BE2C (cell line): ENCODE measurements at regions not wholly inside any gene's neighbourhood (a gene's known extent, or its start where the extent isn't known, plus 50 kb on each side); places are given as distances from the start of the nearest gene placed in this dataset.

ENCODE experiments used
- DNase-seq: peaks from one replicate; pipeline ENCODE4 v3.0.0-alpha.2; 2020
- H3K27me3 ChIP-seq: fragments of 250-450 bp; sonication (Bioruptor Pico); 2 replicates; pipeline ENCODE4 v1.5.1; 2020; ENCODE audit warnings: mild to moderate bottlenecking
- H3K36me3 ChIP-seq: fragments of 250-450 bp; sonication (Bioruptor Pico); 2 replicates; pipeline ENCODE4 v1.5.1; 2020; ENCODE audit warnings: mild to moderate bottlenecking
- H3K4me1 ChIP-seq: fragments of 250-450 bp; sonication (Bioruptor Pico); 2 replicates; pipeline ENCODE4 v1.5.1; 2020
- H3K4me3 ChIP-seq: 2 replicates; pipeline ENCODE4 v1.5.1; 2011; ENCODE audit warnings: low read depth, low read length
- H3K9me3 ChIP-seq: fragments of 250-450 bp; sonication (Bioruptor Pico); 2 replicates; pipeline ENCODE4 v1.5.1; 2020
- CTCF ChIP-seq: IDR thresholded peaks from 2 replicates; pipeline ENCODE4 v1.5.1; 2012; ENCODE audit warnings: mild to moderate bottlenecking, low read depth, low read length

GRCh38 chr4:60432911-60433310, 767.2 kb upstream of the ADGRL3 start:
- DNase-seq = no peak
- TF ChIP-seq CTCF = no peak

GRCh38 chr4:60443068-60443467, 757.1 kb upstream of the ADGRL3 start:
- Histone ChIP-seq H3K36me3 (no peaks in the 10 kb centered on the region), H3K4me3 (no peak overlapping the region), H3K4me1 (no peaks in the 10 kb centered on the region), H3K9me3 (no peaks in the 10 kb centered on the region), H3K27me3 (no peaks in the 10 kb centered on the region)
- no peak for TF ChIP-seq CTCF
- DNase-seq = no peak

More at GRCh38 chr4:60432911-60433310, 767.2 kb upstream of the ADGRL3 start:
- Histone ChIP-seq H3K36me3 (no peaks in the 10 kb centered on the region), H3K4me3 (no peak overlapping the region), H3K4me1 (no peaks in the 10 kb centered on the region), H3K27me3 (no peaks in the 10 kb centered on the region), H3K9me3 (no peaks in the 10 kb centered on the region)

- H3K36me3 ChIP-seq = no peaks in the 10 kb centered on the region
- no peak for DNase-seq
- no peaks in the 10 kb centered on the region for H3K4me1 ChIP-seq
- no peaks in the 10 kb centered on the region for H3K27me3 ChIP-seq
- H3K9me3 ChIP-seq = no peaks in the 10 kb centered on the region
- no peak overlapping the region for H3K4me3 ChIP-seq
- no peak for TF ChIP-seq CTCF
Observed at GRCh38 chr4:60443796-60444195, 756.3 kb upstream of the ADGRL3 start.

DNA sequence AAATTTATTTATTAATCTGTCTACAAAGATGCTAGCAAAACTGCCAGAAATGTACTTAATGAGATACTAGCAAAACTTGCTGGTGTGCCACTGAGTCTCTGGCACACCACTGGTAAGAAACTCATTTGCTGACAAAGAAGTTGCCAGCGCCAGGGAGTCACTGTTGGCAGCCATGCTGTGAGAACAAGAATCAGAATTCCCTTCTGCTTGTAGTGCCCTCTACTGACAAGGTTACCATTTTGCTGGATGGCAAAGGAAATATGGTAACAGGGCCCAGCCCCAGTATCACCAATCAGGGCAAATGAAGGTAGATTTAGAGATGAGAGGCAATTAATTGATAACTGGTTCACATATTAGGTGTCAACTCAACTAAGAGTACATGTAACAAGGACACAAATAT, 750.1 kb upstream of the ADGRL3 start:
- Histone ChIP-seq H3K4me3 (no peak overlapping the region), H3K27me3 (no peaks in the 10 kb centered on the region), H3K9me3 (no peaks in the 10 kb centered on the region), H3K36me3 (no peaks in the 10 kb centered on the region), H3K4me1 (no peaks in the 10 kb centered on the region)
- DNase-seq = no peak
- no peak for TF ChIP-seq CTCF

- no peak for TF ChIP-seq CTCF
- no peaks in the 10 kb centered on the region for H3K27me3 ChIP-seq
- DNase-seq = no peak
- H3K9me3 ChIP-seq = no peaks in the 10 kb centered on the region
- no peak overlapping the region for H3K4me3 ChIP-seq
- no peaks in the 10 kb centered on the region for H3K4me1 ChIP-seq
- no peaks in the 10 kb centered on the region for H3K36me3 ChIP-seq
Observed at GRCh38 chr4:60452266-60452665, 747.9 kb upstream of the ADGRL3 start.

GRCh38 chr4:60455380-60455779, 744.7 kb upstream of the ADGRL3 start:
- Histone ChIP-seq H3K9me3 (no peaks in the 10 kb centered on the region), H3K4me1 (no peaks in the 10 kb centered on the region), H3K36me3 (no peaks in the 10 kb centered on the region), H3K27me3 (no peaks in the 10 kb centered on the region), H3K4me3 (no peak overlapping the region)
- no peak for DNase-seq
- no peak for TF ChIP-seq CTCF
